HUES48 (cell line): ENCODE measurements at regions not wholly inside any gene's neighbourhood (a gene's known extent, or its start where the extent isn't known, plus 50 kb on each side); places are given as distances from the start of the nearest gene placed in this dataset.

Experiments used
- H3K27ac ChIP-seq: one replicate; pipeline ENCODE4 v1.7.0; 2013; ENCODE audit warnings: low read depth, low read length, inconsistent platforms
- H3K27me3 ChIP-seq: 2 replicates; pipeline ENCODE4 v1.6.1; 2013; ENCODE audit warnings: mild to moderate bottlenecking, low read length; ENCODE audit not compliant: control insufficient read depth, insufficient read depth
- H3K36me3 ChIP-seq: 2 replicates; pipeline ENCODE4 v1.6.1; 2013; ENCODE audit warnings: low read length; ENCODE audit not compliant: control insufficient read depth, insufficient read depth
- H3K4me1 ChIP-seq: 2 replicates; pipeline ENCODE4 v1.6.1; 2013; ENCODE audit warnings: mild to moderate bottlenecking, low read length; ENCODE audit not compliant: control insufficient read depth, insufficient read depth
- H3K4me3 ChIP-seq: 2 replicates; pipeline ENCODE4 v1.5.1; 2013; ENCODE audit warnings: mild to moderate bottlenecking, low read depth, low read length
- H3K9ac ChIP-seq: 2 replicates; pipeline ENCODE4 v1.6.1; 2013; ENCODE audit warnings: mild to moderate bottlenecking, low read depth, low read length, moderate library complexity
- H3K9me3 ChIP-seq: 2 replicates; pipeline ENCODE4 v1.6.1; 2013; ENCODE audit warnings: low read length; ENCODE audit not compliant: control insufficient read depth, insufficient read depth

DNA sequence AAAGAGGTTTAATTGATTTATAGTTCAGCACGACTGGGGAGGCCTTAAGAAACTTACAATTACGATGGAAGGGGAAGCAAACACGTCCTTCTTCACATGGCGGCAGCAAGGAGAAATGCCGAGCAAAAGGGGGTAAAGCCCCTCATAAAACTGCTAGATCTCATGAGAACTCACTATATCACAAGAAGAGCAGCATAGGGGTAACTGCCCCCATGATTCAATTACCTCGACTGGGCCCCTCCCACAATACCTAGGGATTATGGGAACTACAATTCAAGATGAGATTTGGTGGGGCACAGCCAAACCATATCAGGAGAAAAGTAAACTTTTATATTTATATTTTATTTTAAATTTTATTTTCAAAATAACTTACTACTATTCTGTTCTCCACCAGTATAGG lies 272.0 kb downstream of the MYCN start:
- Histone ChIP-seq H3K9ac (no peak overlapping the region), H3K36me3 (no peaks in the 10 kb centered on the region), H3K27me3 (no peaks in the 10 kb centered on the region), H3K4me1 (no peaks in the 10 kb centered on the region), H3K27ac (no peak overlapping the region), H3K4me3 (no peak overlapping the region), H3K9me3 (0 out of 2 replicates have a peak, but pooled peaks cover 3% of the 10 kb centered on the region)

DNA sequence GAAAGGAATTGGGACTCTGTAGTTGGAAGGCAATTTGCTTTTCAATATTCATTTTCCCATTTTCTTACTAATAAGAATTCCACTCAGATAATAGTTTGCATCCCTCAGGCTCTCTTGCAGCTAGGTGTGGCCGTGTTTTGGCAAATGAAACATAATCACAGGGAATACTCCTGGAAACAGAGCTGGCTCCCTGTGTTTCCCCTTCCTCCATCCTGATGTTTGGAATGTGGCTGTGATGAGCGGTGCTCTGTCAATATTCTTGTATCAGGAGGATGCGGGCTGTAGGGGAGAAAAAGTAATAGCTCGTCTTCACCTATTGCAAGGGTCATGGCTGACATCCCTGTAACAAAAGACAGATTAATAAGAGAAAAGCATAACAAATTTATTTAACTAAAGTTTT lies 271.0 kb downstream of the MYCN start:
- Histone ChIP-seq H3K9ac (no peak overlapping the region), H3K4me1 (no peaks in the 10 kb centered on the region), H3K36me3 (no peaks in the 10 kb centered on the region), H3K9me3 (0 out of 2 replicates have a peak, but pooled peaks cover 3% of the 10 kb centered on the region), H3K4me3 (no peak overlapping the region), H3K27ac (no peak overlapping the region), H3K27me3 (no peaks in the 10 kb centered on the region)

DNA sequence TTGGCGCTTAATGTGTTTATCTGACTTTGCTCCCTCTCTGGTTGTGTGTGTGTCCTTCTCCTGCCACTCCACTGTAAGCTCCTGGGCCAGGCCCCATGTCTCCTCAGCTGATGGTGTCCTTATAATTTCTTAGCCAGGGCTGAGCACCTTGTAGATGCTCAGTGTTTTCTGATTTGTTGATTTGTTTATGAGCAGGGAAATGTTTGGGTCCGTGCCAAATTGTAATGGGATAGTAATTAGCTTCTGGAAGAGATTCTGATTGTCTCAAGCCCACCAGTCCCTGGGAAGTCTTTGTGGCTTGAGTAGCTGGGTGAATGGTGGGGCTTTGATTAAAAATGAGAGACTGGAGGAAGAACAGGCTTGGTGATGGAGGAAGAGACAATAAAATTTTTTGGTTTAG lies 270.5 kb downstream of the MYCN start:
- no peak overlapping the region for H3K4me3 ChIP-seq
- H3K4me1 ChIP-seq = no peaks in the 10 kb centered on the region
- no peak overlapping the region for H3K9ac ChIP-seq
- H3K9me3 ChIP-seq = 0 out of 2 replicates have a peak, but pooled peaks cover 3% of the 10 kb centered on the region
- no peaks in the 10 kb centered on the region for H3K36me3 ChIP-seq
- no peak overlapping the region for H3K27ac ChIP-seq
- no peaks in the 10 kb centered on the region for H3K27me3 ChIP-seq

DNA sequence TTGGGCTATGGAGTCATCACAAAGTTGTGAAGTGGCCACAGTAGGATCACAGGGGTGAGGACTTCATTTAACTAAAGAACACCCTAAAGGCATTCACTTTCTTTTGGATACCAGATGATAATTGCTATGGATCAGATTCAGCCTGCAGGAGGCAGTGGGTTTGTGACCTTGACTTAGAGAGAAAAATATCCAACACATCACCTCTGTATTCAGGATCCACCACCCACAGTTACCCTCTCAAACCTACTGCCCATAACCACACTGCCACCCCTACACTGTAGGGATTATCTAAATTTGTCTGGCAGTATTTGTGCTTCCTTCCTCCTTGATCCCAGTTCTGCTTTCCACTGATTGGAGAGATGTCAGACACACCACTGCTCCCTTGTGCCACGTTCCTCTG lies 269.4 kb downstream of the MYCN start:
- no peak overlapping the region for H3K27ac ChIP-seq
- no peaks in the 10 kb centered on the region for H3K4me1 ChIP-seq
- 0 out of 2 replicates have a peak, but pooled peaks cover 3% of the 10 kb centered on the region for H3K9me3 ChIP-seq

DNA sequence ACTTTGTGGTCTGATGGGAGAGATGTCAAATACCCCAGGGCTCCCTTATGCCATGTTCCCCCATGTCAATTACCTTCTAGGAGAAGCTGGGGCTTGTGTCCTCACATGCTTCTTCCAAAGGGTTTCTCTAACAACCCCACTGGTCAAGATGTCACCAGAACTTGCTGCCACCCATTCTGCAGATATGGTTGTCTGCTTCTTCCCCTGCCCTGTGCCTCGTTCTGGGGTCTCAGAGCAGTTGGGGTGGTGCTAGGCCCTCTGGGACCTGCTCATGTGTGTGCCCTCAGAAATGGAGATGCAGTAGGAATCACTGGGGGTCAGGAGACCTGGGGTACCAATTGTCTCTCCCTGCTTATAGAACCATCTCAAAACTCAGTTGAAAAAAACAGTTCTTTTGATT lies 268.6 kb downstream of the MYCN start:
- H3K27me3 ChIP-seq = no peaks in the 10 kb centered on the region
- no peaks in the 10 kb centered on the region for H3K4me1 ChIP-seq
- no peak overlapping the region for H3K4me3 ChIP-seq
- H3K27ac ChIP-seq = no peak overlapping the region
- H3K9me3 ChIP-seq = 0 out of 2 replicates have a peak, but pooled peaks cover 3% of the 10 kb centered on the region
- H3K36me3 ChIP-seq = no peaks in the 10 kb centered on the region
- no peak overlapping the region for H3K9ac ChIP-seq

More for the DNA sequence above, 269.4 kb downstream of the MYCN start:
- H3K4me3 ChIP-seq = no peak overlapping the region
- H3K27me3 ChIP-seq = no peaks in the 10 kb centered on the region
- no peaks in the 10 kb centered on the region for H3K36me3 ChIP-seq
- no peak overlapping the region for H3K9ac ChIP-seq

DNA sequence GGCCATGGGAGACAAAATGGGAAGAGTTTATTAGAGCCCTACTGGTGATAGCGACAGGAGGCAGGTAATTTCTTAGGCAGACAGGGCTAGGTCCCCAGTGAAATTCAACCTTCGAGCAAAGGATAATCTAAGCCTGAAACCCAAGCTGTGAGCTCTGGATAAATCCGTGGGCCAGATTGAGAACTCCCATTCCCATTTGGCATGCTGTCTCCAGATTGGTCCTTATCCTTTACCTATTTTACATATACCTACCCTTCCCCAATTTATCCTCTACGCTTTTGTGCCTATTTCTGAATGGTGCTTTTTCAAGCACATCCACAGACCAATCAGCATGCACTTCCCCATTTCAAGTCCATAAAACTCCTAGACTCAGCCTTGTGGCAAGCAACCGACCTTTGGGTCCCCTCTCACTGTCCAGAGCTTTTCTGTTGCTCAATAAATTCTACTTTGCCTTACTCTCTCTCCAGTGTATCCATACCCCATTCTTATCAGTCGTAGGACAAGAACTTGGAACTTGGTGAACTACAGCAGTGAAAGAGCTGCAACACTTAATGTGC lies 268.0 kb downstream of the MYCN start:
- Histone ChIP-seq H3K4me3 (no peak overlapping the region), H3K27ac (no peak overlapping the region), H3K4me1 (no peaks in the 10 kb centered on the region), H3K9me3 (0 out of 2 replicates have a peak, but pooled peaks cover 3% of the 10 kb centered on the region), H3K9ac (no peak overlapping the region), H3K27me3 (no peaks in the 10 kb centered on the region), H3K36me3 (no peaks in the 10 kb centered on the region)

DNA sequence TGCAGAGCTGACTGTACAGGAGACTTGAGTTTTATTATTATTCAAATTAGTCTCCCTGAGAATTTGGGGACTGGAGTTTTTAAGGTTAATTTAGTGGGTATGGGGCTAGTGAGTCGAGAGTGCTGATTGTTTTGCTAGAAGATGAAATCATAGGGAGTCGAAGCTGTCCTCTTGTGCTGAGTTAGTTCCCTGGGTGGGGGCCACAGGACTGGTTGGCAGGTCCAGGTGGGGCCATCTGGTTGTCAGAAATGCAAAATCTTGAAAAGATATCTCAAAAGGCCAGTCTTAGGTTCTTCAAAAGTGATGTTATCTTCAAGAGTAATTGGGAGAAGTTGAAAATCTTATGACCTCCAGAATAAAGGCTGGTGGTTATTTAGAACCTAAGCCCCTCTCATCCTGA lies 267.3 kb downstream of the MYCN start:
- no peak overlapping the region for H3K9ac ChIP-seq
- 0 out of 2 replicates have a peak, but pooled peaks cover 3% of the 10 kb centered on the region for H3K9me3 ChIP-seq
- no peaks in the 10 kb centered on the region for H3K36me3 ChIP-seq
- no peaks in the 10 kb centered on the region for H3K27me3 ChIP-seq
- no peak overlapping the region for H3K4me3 ChIP-seq
- no peak overlapping the region for H3K27ac ChIP-seq
- 0 out of 2 replicates have a peak, but pooled peaks cover 5% of the 10 kb centered on the region for H3K4me1 ChIP-seq

DNA sequence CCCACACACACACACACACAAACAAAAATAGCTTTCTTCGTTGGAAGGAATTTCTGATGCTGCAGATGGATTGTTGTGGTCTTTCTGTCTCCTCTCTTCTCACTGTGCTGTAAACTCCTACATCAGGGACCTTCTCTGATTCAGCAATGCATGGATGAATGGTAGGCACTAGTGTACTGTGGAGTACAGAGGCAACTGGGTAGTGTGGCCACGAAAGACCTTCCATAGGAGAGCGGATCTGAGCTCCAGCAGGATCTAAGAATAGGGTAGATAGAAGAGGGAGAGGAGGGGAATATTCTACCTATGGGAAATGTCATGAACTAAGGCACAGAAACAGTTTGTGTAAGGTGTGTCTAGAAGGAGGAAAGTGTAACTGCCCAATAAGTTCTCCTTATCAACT lies 266.8 kb downstream of the MYCN start:
- no peak overlapping the region for H3K4me3 ChIP-seq
- H3K36me3 ChIP-seq = no peaks in the 10 kb centered on the region
- no peak overlapping the region for H3K9ac ChIP-seq
- H3K27me3 ChIP-seq = no peaks in the 10 kb centered on the region
- H3K4me1 ChIP-seq = 0 out of 2 replicates have a peak, but pooled peaks cover 5% of the 10 kb centered on the region
- no peak overlapping the region for H3K27ac ChIP-seq
- 0 out of 2 replicates have a peak, but pooled peaks cover 3% of the 10 kb centered on the region for H3K9me3 ChIP-seq

DNA sequence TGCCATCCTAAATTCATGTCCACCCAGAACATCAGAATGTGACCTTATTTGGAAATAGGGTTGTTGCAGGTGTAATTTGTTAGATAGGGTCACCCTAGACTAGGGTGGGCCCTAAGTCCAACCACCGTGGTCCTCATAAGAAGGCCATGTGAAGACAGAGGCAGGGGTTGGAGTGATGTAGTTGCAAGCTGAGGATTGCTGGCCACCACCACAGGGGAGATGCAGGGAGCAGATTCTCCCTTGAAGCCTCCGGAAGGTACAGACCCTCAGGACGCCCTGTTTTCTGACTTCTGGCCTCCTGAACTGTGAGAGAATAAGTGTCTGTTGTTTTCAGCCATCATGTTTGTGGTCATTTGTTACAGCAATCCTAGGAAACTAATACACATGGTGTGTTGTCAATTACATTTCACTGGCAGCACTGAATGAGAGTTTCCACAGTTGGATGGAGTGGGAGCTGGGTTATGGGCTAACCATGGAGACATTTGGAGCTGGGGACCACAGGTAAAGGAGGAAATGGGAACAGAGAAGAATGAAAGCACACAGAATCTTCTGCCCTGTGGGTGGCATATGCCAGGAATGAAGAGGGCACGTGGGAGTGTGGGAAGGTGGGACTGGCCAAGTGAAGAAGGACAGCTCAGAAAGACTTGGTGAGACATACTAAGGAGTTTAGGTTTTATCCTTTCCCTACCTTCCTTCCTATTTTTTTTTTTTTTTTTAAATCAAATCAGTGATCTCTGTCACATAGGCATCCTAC lies 266.0 kb downstream of the MYCN start:
- Histone ChIP-seq H3K36me3 (no peaks in the 10 kb centered on the region), H3K4me3 (no peak overlapping the region), H3K4me1 (0 out of 2 replicates have a peak, but pooled peaks cover 5% of the 10 kb centered on the region), H3K9me3 (0 out of 2 replicates have a peak, but pooled peaks cover 3% of the 10 kb centered on the region), H3K9ac (no peak overlapping the region), H3K27ac (no peak overlapping the region), H3K27me3 (no peaks in the 10 kb centered on the region)

DNA sequence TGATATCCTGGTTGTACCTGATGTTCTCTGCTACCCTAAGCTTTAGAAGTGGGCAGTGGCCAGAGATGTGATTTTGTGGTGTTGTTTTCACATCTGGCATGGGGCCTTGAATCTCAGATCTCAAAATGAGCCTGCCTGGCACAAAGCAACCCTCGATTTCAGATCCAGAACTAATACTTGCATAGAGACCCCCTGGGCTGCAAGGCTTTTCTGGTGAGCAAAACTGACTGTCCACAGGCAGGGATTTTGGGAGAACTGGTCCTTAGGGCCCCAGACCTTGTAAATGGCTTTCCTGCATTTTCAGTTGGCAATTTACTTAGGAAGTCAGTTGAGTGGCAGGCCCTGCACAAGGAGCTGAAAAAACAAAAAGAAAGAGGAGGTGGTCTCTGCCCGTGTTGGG lies 265.3 kb downstream of the MYCN start:
- Histone ChIP-seq H3K27ac (no peak overlapping the region), H3K9me3 (0 out of 2 replicates have a peak, but pooled peaks cover 3% of the 10 kb centered on the region), H3K4me3 (no peak overlapping the region), H3K4me1 (0 out of 2 replicates have a peak, but pooled peaks cover 5% of the 10 kb centered on the region), H3K27me3 (no peaks in the 10 kb centered on the region), H3K36me3 (no peaks in the 10 kb centered on the region), H3K9ac (no peak overlapping the region)
